Colonic mucosa (tissue), 4 donors: ENCODE measurements at regions not wholly inside any gene's neighbourhood (a gene's known extent, or its start where the extent isn't known, plus 50 kb on each side); places are given as distances from the start of the nearest gene placed in this dataset.

Experiments
- DNase-seq: peaks from one replicate; pipeline ENCODE4 v3.0.0-alpha.2; 2020
- H3K27ac ChIP-seq: fragments of 200-600 bp; one replicate; pipeline ENCODE4 v1.8.0; 2021
- H3K27me3 ChIP-seq: fragments of 200-600 bp; one replicate; pipeline ENCODE4 v1.8.0; 2021
- H3K36me3 ChIP-seq: fragments of 200-600 bp; one replicate; pipeline ENCODE4 v1.8.0; 2021
- H3K4me1 ChIP-seq: fragments of 200-600 bp; one replicate; pipeline ENCODE4 v1.8.0; 2021; ENCODE audit warnings: mild to moderate bottlenecking
- H3K4me3 ChIP-seq: fragments of 200-600 bp; one replicate; pipeline ENCODE4 v1.8.0; 2021
- H3K9ac ChIP-seq, 2 donors: one replicate each; pipeline ENCODE4 v1.7.0; 2013; ENCODE audit warnings: control low read depth in 2 of 2, low read depth in 2 of 2, low read length in 2 of 2
- H3K9me3 ChIP-seq: fragments of 200-600 bp; one replicate; pipeline ENCODE4 v1.8.0; 2021
- intact Hi-C: fragments of 100-400 bp; cut with DNase I; formaldehyde crosslinking; loops from one replicate; pipeline ENCODE4 v1.14.1; 2022
- TF ChIP-seq, protein P1 (sequence below): fragments of 200-600 bp; IDR thresholded peaks from one replicate; pipeline ENCODE4 v1.8.0; 2022; ENCODE audit warnings: antibody characterized with exemption, mild to moderate bottlenecking
- donor health status: healthy.
- donor health status: DM: no; HTN: no; CAD: no.
- donor health status: DM: no; HTN: no; CAD: no.

DNA sequence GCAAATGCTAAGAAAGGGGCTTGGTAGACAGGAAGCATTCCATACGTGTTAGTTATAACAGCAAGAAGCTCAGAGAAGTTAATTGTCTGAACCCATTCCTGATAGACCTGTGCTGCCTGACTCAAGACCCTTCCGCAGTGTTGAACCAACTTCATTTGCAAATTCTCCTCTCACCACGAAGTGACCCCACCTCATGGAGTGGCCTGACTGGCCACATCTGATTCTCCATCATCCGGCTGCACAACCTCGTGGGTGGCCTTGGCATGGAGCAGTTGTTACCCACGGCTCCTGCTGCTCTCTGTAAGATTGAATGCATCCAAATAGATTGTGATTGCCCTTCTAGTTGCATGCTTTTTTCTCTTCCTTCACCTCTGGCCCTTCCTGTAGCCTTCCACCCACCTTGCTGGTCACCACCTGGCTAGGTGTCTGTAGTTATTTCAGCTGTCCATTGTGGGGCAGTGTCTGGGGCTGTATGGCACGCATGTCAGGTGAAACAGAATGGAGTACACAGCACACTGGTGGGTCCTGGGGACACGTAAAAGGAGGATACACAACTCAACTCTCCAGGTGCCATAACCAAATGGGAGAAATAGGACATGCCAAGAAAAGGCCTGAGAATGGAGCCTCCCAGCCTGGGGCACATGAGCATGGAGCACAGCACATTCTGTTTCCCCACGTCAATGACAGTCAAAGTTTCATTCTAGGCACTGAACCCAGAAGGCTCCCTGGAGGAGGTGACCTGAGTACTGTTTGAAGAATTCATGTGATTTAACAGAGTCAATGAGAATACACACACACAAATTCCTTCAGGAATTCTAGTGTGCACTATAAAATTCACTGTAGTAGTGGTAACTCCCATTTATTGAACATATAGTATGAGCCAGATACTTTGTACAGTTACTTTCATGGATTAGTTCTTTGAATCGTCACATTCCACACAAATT is 70.5 kb upstream of the PTCH1 start:
- H3K36me3 ChIP-seq = no peaks in the 10 kb centered on the region
- no peaks in the 10 kb centered on the region for H3K27me3 ChIP-seq
- intact Hi-C loops = no loop called here
- DNase-seq = no peak
- no peak overlapping the region for H3K4me3 ChIP-seq
- H3K9me3 ChIP-seq = no peaks in the 10 kb centered on the region
- no peaks in the 10 kb centered on the region for H3K4me1 ChIP-seq
- H3K27ac ChIP-seq = no peak overlapping the region
- TF ChIP-seq, protein P1, sequence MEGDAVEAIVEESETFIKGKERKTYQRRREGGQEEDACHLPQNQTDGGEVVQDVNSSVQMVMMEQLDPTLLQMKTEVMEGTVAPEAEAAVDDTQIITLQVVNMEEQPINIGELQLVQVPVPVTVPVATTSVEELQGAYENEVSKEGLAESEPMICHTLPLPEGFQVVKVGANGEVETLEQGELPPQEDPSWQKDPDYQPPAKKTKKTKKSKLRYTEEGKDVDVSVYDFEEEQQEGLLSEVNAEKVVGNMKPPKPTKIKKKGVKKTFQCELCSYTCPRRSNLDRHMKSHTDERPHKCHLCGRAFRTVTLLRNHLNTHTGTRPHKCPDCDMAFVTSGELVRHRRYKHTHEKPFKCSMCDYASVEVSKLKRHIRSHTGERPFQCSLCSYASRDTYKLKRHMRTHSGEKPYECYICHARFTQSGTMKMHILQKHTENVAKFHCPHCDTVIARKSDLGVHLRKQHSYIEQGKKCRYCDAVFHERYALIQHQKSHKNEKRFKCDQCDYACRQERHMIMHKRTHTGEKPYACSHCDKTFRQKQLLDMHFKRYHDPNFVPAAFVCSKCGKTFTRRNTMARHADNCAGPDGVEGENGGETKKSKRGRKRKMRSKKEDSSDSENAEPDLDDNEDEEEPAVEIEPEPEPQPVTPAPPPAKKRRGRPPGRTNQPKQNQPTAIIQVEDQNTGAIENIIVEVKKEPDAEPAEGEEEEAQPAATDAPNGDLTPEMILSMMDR = no peak
- H3K9ac ChIP-seq = no peak overlapping the region

DNA sequence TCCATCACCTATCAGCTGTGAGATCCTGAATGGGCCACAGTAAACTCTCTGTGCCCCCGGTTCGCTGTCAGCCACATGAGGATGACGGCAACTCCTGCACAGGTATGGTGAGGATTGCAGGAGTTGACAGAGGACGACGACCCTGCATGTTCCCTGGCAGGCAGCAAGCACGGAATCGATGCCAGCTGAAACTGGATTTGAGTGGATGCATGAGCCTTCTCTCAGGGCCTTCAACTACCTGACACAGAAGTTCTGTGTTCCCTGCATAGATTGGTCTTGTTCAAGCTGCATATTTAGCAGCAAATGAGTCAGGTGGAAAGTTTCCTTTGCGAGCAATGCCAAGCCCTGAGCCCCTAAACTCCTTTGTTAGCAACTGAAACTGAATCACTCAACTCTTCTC is 69.6 kb upstream of the PTCH1 start:
- Histone ChIP-seq H3K27me3 (no peaks in the 10 kb centered on the region), H3K4me3 (no peak overlapping the region), H3K9me3 (no peaks in the 10 kb centered on the region), H3K4me1 (no peaks in the 10 kb centered on the region), H3K36me3 (no peaks in the 10 kb centered on the region), H3K27ac (no peak overlapping the region), H3K9ac (no peak overlapping the region)
- intact Hi-C loops = no loop called here
- no peak for DNase-seq
- TF ChIP-seq, protein P1 = no peak

DNA sequence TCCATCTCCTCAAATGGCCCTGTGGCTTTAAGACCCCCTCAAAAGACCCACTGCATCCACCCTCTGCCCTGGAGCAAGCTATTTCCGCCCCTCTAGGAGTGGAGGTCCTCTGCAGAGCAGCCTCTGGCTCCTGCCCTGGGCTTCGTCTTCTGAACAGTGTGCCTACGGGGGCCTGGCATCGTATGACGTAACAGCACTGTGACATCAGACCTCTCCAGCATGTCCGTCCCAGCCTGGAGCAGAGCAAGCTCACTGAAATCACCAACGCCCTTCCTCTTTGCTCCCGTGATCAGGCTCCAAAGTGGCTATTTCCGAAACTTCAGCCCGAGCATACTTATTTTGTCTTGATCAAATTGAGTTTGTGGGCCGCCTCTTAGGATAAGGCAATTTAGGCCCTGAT is 69.1 kb upstream of the PTCH1 start:
- no peaks in the 10 kb centered on the region for H3K36me3 ChIP-seq
- H3K4me3 ChIP-seq = no peak overlapping the region
- H3K27ac ChIP-seq = no peak overlapping the region
- TF ChIP-seq, protein P1 = no peak
- DNase-seq = no peak
- H3K27me3 ChIP-seq = no peaks in the 10 kb centered on the region
- no peak overlapping the region for H3K9ac ChIP-seq
- H3K9me3 ChIP-seq = no peaks in the 10 kb centered on the region
- intact Hi-C loops = no loop called here
- no peaks in the 10 kb centered on the region for H3K4me1 ChIP-seq

DNA sequence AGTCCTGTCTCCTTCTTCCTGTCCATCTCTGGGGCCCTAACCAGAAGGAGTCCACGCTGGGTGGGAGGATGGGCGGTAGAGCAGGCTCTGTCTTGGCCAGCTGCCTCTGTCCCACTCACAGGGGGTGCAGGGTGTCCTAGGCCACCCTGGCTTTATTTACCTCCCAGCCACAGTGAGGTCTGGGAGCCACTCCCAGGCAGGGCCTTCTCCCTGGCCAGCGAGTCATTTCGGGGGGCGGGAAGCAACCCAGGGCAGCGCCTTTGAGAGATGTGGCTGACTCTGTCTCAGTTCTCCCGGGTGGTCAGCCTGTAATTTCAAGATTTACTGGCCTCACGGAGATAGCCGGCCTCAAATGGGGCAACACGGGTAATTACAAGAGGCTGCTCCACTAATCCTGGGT is 67.4 kb upstream of the PTCH1 start:
- intact Hi-C loops = no loop called here
- DNase-seq = no peak
- Histone ChIP-seq H3K4me1 (no peaks in the 10 kb centered on the region), H3K36me3 (no peaks in the 10 kb centered on the region), H3K9ac (no peak overlapping the region), H3K27ac (no peak overlapping the region), H3K9me3 (no peaks in the 10 kb centered on the region), H3K27me3 (no peaks in the 10 kb centered on the region), H3K4me3 (no peak overlapping the region)
- TF ChIP-seq, protein P1 = no peak

DNA sequence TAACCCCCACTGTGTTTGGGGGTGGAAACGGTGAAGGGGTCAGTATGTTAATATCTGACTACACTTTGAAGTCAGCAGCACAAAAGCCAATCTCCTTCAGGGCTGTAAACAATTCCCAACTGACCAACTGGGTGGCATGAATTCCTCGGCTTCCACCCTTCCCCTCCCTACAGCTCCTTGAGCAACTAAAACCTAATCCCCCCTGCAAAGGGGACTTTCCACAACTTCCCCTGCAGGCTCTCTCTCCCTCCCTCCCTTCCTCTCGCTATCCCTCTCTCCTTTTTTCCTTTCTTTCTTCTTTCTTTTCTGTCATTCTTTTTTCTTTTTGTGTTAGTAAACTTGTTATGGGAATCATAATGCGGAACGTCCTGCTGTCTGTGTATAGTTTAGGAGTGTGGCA is 65.1 kb upstream of the PTCH1 start:
- Histone ChIP-seq H3K27ac (no peak overlapping the region), H3K9me3 (no peaks in the 10 kb centered on the region), H3K4me3 (no peak overlapping the region), H3K9ac (no peak overlapping the region), H3K27me3 (no peaks in the 10 kb centered on the region), H3K36me3 (no peaks in the 10 kb centered on the region), H3K4me1 (no peaks in the 10 kb centered on the region)
- intact Hi-C loops = no loop called here
- DNase-seq = no peak
- TF ChIP-seq, protein P1 = no peak
